HepG2 (cell line): ENCODE measurements at regions not wholly inside any gene's neighbourhood (a gene's known extent, or its start where the extent isn't known, plus 50 kb on each side); places are given as distances from the start of the nearest gene placed in this dataset.

Source experiments
- ATAC-seq: fragments of 200-7000 bp; cut with Tn5 transposase; 3 replicates; pipeline ENCODE4 v1.9.1; 2020; ENCODE audit warnings: mild to moderate bottlenecking, moderate library complexity
- BruUV-seq: library from RNA; stranded (reverse); fragments of 400-500 nt; replicated peaks from 2 replicates; lab custom pipeline; 2021; lab: Mats Ljungman, UMichigan
- CTCF ChIA-PET: fragments of 300-600 bp; formaldehyde crosslinking; extraction: SDS; loops from one replicate; lab custom pipeline; 2021; ENCODE audit warnings: low total read pairs, inconsistent platforms, low intra/inter-chr PET ratio; lab: Yijun Ruan, JAX
- POLR2A ChIA-PET: fragments of 350-600 bp; sonication (Branson Sonifier 250); formaldehyde crosslinking; loops from one replicate; lab custom pipeline; 2020; ENCODE audit warnings: antibody characterized with exemption, inconsistent platforms; lab: Yijun Ruan, JAX
- DNase-seq: peaks from one replicate; pipeline ENCODE4 v3.0.0-alpha.2; 2015; ENCODE audit warnings: low spot score
- FAIRE-seq: peaks from 3 replicates; lab custom pipeline; 2011; peaks lifted over from hg19 to GRCh38; lab: Jason Lieb, UNC
- H2AFZ ChIP-seq: one replicate; pipeline ENCODE4 v1.6.1; 2011; ENCODE audit warnings: low read length, inconsistent platforms
- H3K27ac ChIP-seq: fragments of 300-600 bp; 3 replicates; pipeline ENCODE4 v1.8.0; 2011; ENCODE audit warnings: mixed run types, mild to moderate bottlenecking, mixed read lengths, low read length, inconsistent platforms; ENCODE audit not compliant: insufficient read depth; ENCODE audit errors: extremely low read length
- H3K27me3 ChIP-seq, 2 experiments: fragments of 200-600 bp in 1 of 2; 2 replicates in 1 of 2; 3 replicates in 1 of 2; pipeline versions ENCODE4 v1.6.0 to v1.8.0; 2011; ENCODE audit warnings: low read length in 2 of 2, mild to moderate bottlenecking in 2 of 2, moderate library complexity in 2 of 2, inconsistent platforms in 1 of 2; ENCODE audit not compliant: insufficient read depth in 2 of 2, control insufficient read depth in 1 of 2
- H3K36me3 ChIP-seq, 2 experiments: fragments of 200-600 bp in 1 of 2; replicated peaks in 1 of 2; 2 replicates in 1 of 2; 3 replicates in 1 of 2; pipeline versions ENCODE4 v1.5.1 to v1.8.0; 2011; ENCODE audit warnings: low read length in 2 of 2, inconsistent platforms in 1 of 2; ENCODE audit not compliant: insufficient read depth in 2 of 2, control insufficient read depth in 1 of 2
- H3K4me1 ChIP-seq: 2 replicates; pipeline ENCODE4 v1.5.1; 2012; ENCODE audit warnings: low read length, inconsistent platforms; ENCODE audit not compliant: insufficient read depth
- H3K4me2 ChIP-seq: 2 replicates; pipeline ENCODE4 v1.6.0; 2011; ENCODE audit warnings: low read depth, low read length, inconsistent platforms
- H3K4me3 ChIP-seq, 3 experiments: fragments of 200-600 bp in 1 of 3; sonication (generic), shearing (Covaris generic) in 1 of 3; replicated peaks in 1 of 3; 2 replicates each; pipeline ENCODE4 v1.5.1; 2011 to 2016; ENCODE audit warnings: low read length in 3 of 3, inconsistent platforms in 2 of 3, low read depth in 2 of 3, mild to moderate bottlenecking in 2 of 3, control low read depth in 1 of 3, mixed read lengths in 1 of 3; ENCODE audit not compliant: insufficient read depth in 1 of 3
- H3K79me2 ChIP-seq: one replicate; pipeline ENCODE4 v1.6.1; 2011; ENCODE audit warnings: low read length, inconsistent platforms; ENCODE audit not compliant: insufficient read depth
- H3K9ac ChIP-seq: 2 replicates; pipeline ENCODE4 v1.6.0; 2011; ENCODE audit warnings: mild to moderate bottlenecking, low read depth, low read length, inconsistent platforms; ENCODE audit not compliant: insufficient read depth
- H3K9me3 ChIP-seq: 2 replicates; pipeline ENCODE4 v1.5.1; 2012; ENCODE audit warnings: mild to moderate bottlenecking, low read length
- H4K20me1 ChIP-seq: 2 replicates; pipeline ENCODE4 v1.6.0; 2011; ENCODE audit warnings: inconsistent platforms, mild to moderate bottlenecking, low read length, moderate library complexity; ENCODE audit not compliant: insufficient read depth
- CBX2 ChIP-seq, 2 experiments: fragments of 200-600 bp in 1 of 2; sonication (generic); formaldehyde crosslinking in 1 of 2; IDR thresholded peaks; 2 replicates each; pipeline versions ENCODE4 v1.7.0 to v1.8.1; 2018 to 2022; ENCODE audit warnings: low read depth in 2 of 2, low read length in 1 of 2, mild to moderate bottlenecking in 1 of 2, missing genetic modification reagents in 1 of 2
- CREB1 ChIP-seq, 2 experiments: fragments of 450-650 bp in 1 of 2; IDR thresholded peaks; 2 replicates each; pipeline ENCODE4 v1.6.1; 2016 to 2017; ENCODE audit warnings: control low read depth in 1 of 2, mild to moderate bottlenecking in 1 of 2, missing compliant biosample characterization in 1 of 2, missing genetic modification characterization in 1 of 2
- DBP ChIP-seq: sonication (generic); formaldehyde crosslinking; IDR thresholded peaks from 2 replicates; pipeline ENCODE4 v1.4.0; 2020; ENCODE audit warnings: missing genetic modification reagents; ENCODE audit errors: not compliant biosample characterization
- DRAP1 ChIP-seq: IDR thresholded peaks from 2 replicates; pipeline ENCODE4 v1.6.1; 2016; ENCODE audit warnings: missing genetic modification reagents, missing compliant biosample characterization
- EED ChIP-seq: sonication (generic); formaldehyde crosslinking; IDR thresholded peaks from 2 replicates; pipeline ENCODE4 v1.5.0; 2020; ENCODE audit warnings: mild to moderate bottlenecking, missing genetic modification reagents
- FOXK2 ChIP-seq: fragments of 450-650 bp; IDR thresholded peaks from 2 replicates; pipeline ENCODE4 v1.6.1; 2016
- FOXO1 ChIP-seq: sonication (generic); formaldehyde crosslinking; IDR thresholded peaks from 2 replicates; pipeline ENCODE4 v1.4.0; 2020; ENCODE audit warnings: missing genetic modification reagents
- MAZ ChIP-seq, 2 experiments: sonication (generic) in 1 of 2; formaldehyde crosslinking in 1 of 2; IDR thresholded peaks; 2 replicates each; pipeline versions ENCODE4 v1.5.0 to v1.6.1; 2012 to 2020; ENCODE audit warnings: low read depth in 2 of 2, mild to moderate bottlenecking in 2 of 2, borderline replicate concordance in 1 of 2, improper control_type of control experiment in 1 of 2, low read length in 1 of 2, missing genetic modification reagents in 1 of 2, moderate library complexity in 1 of 2
- MYPOP ChIP-seq: sonication (generic); formaldehyde crosslinking; IDR thresholded peaks from 2 replicates; pipeline ENCODE4 v1.8.1; 2023; ENCODE audit warnings: mild to moderate bottlenecking, moderate library complexity, missing genetic modification reagents
- NR0B2 ChIP-seq: sonication (generic); formaldehyde crosslinking; IDR thresholded peaks from 2 replicates; pipeline ENCODE4 v1.4.0; 2020; ENCODE audit warnings: mild to moderate bottlenecking, missing genetic modification reagents
- TGIF2 ChIP-seq: IDR thresholded peaks from 2 replicates; pipeline ENCODE4 v1.6.1; 2016; ENCODE audit warnings: control low read depth, missing compliant biosample characterization
- ZNF33A ChIP-seq: sonication (generic); formaldehyde crosslinking; IDR thresholded peaks from 2 replicates; pipeline ENCODE4 v1.5.1; 2020; ENCODE audit warnings: missing genetic modification reagents, mild to moderate bottlenecking, moderate library complexity, borderline replicate concordance
- ZNF414 ChIP-seq: sonication (generic); formaldehyde crosslinking; IDR thresholded peaks from 2 replicates; pipeline ENCODE4 v1.5.0; 2020; ENCODE audit warnings: missing genetic modification reagents
- ZNF441 ChIP-seq: sonication (generic); formaldehyde crosslinking; IDR thresholded peaks from 2 replicates; pipeline ENCODE4 v1.7.0; 2021; ENCODE audit warnings: missing genetic modification reagents, borderline replicate concordance
- ZNF598 ChIP-seq: sonication (generic); formaldehyde crosslinking; IDR thresholded peaks from 2 replicates; pipeline ENCODE4 v1.5.1; 2020; ENCODE audit warnings: mild to moderate bottlenecking, missing genetic modification reagents, borderline replicate concordance
- ZNF766 ChIP-seq: sonication (generic); formaldehyde crosslinking; IDR thresholded peaks from 2 replicates; pipeline ENCODE4 v1.5.0; 2020; ENCODE audit warnings: missing genetic modification reagents, borderline replicate concordance
- WGBS: methylation state at CpG from one replicate; pipeline ENCODE4 v1.1.6; 2017; ENCODE audit warnings: low lambda C conversion rate; 5-methylcytosine and 5-hydroxymethylcytosine counted together
- in situ Hi-C: cut with HindIII; loops from 2 replicates; pipeline ENCODE4 v1.10.0; 2017; ENCODE audit warnings: low pct_unique_long_range_greater_than_20kb; ENCODE audit not compliant: extremely low pct_ligation_motif_present
- intact Hi-C: fragments of 100-400 bp; cut with micrococcal nuclease; formaldehyde crosslinking; loops from one replicate; pipeline ENCODE4 v1.10.0; 2022; ENCODE audit not compliant: unreplicated experiment

- H3K36me3 ChIP-seq, result no peaks in the 10 kb centered on the region
- H2AFZ ChIP-seq, result no peak overlapping the region
- H3K4me2 ChIP-seq, result no peak overlapping the region
- DNase-seq (no peak), ATAC-seq (no peak), FAIRE-seq (no peak)
- in situ Hi-C loops (no loop called here), intact Hi-C loops (no loop called here)
- H4K20me1 ChIP-seq, result no peaks in the 10 kb centered on the region
- H3K9me3 ChIP-seq, result no peaks in the 10 kb centered on the region
- H3K4me3 ChIP-seq, result no peak overlapping the region
- no peak overlapping the region for H3K9ac ChIP-seq
- POLR2A ChIA-PET, result no interaction called here
- H3K27me3 ChIP-seq, result peaks cover 0 to 4% of the 10 kb centered on the region in 2 experiments; a peak in 2 of 5 replicates
- CTCF ChIA-PET, result no interaction called here
- H3K4me1 ChIP-seq, result no peaks in the 10 kb centered on the region
- H3K79me2 ChIP-seq, result no peaks in the 10 kb centered on the region
- 0% methylated on average over 3 of the region's 3 CpGs for WGBS
- BruUV-seq, result no TSS peak
- H3K27ac ChIP-seq, result no peak overlapping the region
- no peak for TF ChIP-seq TGIF2 (CRISPR knock-in tag)
- no peak for TF ChIP-seq FOXK2
- TF ChIP-seq NR0B2 (CRISPR knock-in tag), result no peak
- no peak for TF ChIP-seq ZNF598 (CRISPR knock-in tag)
- no peak for TF ChIP-seq CREB1 (IDR thresholded peaks at IDR 0.05)
- no peak for TF ChIP-seq CREB1 (CRISPR knock-in tag; IDR thresholded peaks at IDR 0.05)
- no peak for TF ChIP-seq ZNF33A (CRISPR knock-in tag)
- no peak for TF ChIP-seq DBP
- TF ChIP-seq ZNF414, result no peak
- TF ChIP-seq ZNF766, result no peak
- no peak for TF ChIP-seq CBX2 (IDR thresholded peaks at IDR 0.05; ENCODE audit: low read depth, low read length)
- no peak for TF ChIP-seq CBX2 (CRISPR knock-in tag; IDR thresholded peaks at IDR 0.05; ENCODE audit: low read depth)
- no peak for TF ChIP-seq EED (CRISPR knock-in tag)
- TF ChIP-seq ZNF441 (CRISPR knock-in tag), result no peak
- no peak for TF ChIP-seq MAZ (IDR thresholded peaks at IDR 0.05; ENCODE audit: borderline replicate concordance, low read depth, low read length)
- TF ChIP-seq MAZ (CRISPR knock-in tag; IDR thresholded peaks at IDR 0.05; ENCODE audit: low read depth), result no peak
- no peak for TF ChIP-seq FOXO1 (CRISPR knock-in tag)
- no peak for TF ChIP-seq MYPOP
- TF ChIP-seq DRAP1 (CRISPR knock-in tag), result no peak
These were observed 219.1 kb downstream of the SEC23IP start for GRCh38 chr10:120111628-120112027.
